Brain microvascular endothelial cell (primary cell): ENCODE measurements at regions not wholly inside any gene's neighbourhood (a gene's known extent, or its start where the extent isn't known, plus 50 kb on each side); places are given as distances from the start of the nearest gene placed in this dataset.

Experiments
- DNase-seq: peaks from one replicate; pipeline ENCODE4 v3.0.0-alpha.2; 2020
- H3K27ac ChIP-seq: fragments of 250-450 bp; sonication (Bioruptor Pico); 2 replicates; pipeline ENCODE4 v1.5.1; 2020; ENCODE audit warnings: mild to moderate bottlenecking, moderate library complexity
- H3K27me3 ChIP-seq: fragments of 250-450 bp; sonication (Bioruptor Pico); replicated peaks from 2 replicates; pipeline ENCODE4 v1.5.1; 2020; ENCODE audit warnings: mild to moderate bottlenecking
- H3K36me3 ChIP-seq: fragments of 250-450 bp; sonication (Bioruptor Pico); replicated peaks from 2 replicates; pipeline ENCODE4 v1.5.1; 2020; ENCODE audit warnings: mild to moderate bottlenecking
- H3K4me3 ChIP-seq: 2 replicates; pipeline ENCODE4 v1.5.1; 2011; ENCODE audit warnings: low read depth, mild to moderate bottlenecking, control low read depth, low read length, moderate library complexity
- in situ Hi-C: cut with HindIII; loops from 2 replicates; pipeline ENCODE4 v1.10.0; 2017; ENCODE audit warnings: low sequenced_read_pairs, low pct_ligation_motif_present
- TF ChIP-seq, protein P1 (sequence below): IDR thresholded peaks from 2 replicates; pipeline ENCODE4 v1.5.1; 2011; ENCODE audit warnings: low read depth, mild to moderate bottlenecking, moderate library complexity, low read length, control low read depth, inconsistent platforms; ENCODE audit errors: missing control alignments

DNA sequence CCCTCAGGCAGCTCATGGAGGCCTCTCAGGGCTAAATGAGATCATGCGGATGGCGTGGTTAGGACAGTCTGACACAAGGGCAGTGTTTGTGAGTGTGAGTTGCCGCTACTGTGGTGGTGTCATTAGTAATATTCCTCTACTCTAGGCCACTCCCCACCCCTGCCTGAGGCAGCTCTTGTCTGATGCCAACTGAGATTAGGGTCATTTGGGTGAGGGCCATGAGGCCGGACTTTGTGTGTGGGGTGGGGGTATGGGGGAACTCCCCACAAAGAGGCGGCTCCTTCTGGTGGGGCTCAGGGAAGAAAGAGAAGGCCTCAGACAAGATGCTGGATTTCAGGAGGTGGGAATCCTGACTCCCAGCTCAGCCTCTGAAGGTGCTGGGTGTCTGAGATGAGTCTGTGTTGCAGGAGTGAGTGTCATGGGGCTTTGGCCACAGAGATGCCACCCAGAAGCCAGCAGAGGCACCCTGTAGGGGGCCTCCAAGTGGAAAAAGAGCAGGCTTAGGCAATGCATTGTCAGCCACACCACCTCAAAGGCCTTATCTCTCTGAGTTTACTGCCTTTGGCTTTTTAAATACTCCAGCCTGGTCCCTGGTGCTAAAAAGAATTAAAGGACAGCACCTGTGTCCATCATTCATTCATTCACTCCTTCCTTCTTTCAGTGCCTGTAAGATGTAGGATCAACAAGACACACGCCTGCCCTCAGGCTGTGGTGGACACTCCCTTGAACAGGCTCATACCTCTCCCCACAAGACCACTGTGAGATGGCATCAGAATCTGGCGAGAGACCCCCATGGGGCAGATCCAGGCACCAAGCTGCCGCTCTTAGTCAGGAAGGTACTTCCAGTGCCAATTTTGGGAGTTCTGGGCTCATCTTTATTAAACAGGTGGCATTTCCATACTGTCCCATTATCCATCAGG lies 175.2 kb downstream of the MRPL14 start:
- in situ Hi-C loops: no loop called here
- DNase-seq: no peak
- Histone ChIP-seq H3K4me3 (no peak overlapping the region), H3K36me3 (no peaks in the 10 kb centered on the region), H3K27ac (no peak overlapping the region), H3K27me3 (no peaks in the 10 kb centered on the region)
- TF ChIP-seq, protein P1, sequence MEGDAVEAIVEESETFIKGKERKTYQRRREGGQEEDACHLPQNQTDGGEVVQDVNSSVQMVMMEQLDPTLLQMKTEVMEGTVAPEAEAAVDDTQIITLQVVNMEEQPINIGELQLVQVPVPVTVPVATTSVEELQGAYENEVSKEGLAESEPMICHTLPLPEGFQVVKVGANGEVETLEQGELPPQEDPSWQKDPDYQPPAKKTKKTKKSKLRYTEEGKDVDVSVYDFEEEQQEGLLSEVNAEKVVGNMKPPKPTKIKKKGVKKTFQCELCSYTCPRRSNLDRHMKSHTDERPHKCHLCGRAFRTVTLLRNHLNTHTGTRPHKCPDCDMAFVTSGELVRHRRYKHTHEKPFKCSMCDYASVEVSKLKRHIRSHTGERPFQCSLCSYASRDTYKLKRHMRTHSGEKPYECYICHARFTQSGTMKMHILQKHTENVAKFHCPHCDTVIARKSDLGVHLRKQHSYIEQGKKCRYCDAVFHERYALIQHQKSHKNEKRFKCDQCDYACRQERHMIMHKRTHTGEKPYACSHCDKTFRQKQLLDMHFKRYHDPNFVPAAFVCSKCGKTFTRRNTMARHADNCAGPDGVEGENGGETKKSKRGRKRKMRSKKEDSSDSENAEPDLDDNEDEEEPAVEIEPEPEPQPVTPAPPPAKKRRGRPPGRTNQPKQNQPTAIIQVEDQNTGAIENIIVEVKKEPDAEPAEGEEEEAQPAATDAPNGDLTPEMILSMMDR: no peak

DNA sequence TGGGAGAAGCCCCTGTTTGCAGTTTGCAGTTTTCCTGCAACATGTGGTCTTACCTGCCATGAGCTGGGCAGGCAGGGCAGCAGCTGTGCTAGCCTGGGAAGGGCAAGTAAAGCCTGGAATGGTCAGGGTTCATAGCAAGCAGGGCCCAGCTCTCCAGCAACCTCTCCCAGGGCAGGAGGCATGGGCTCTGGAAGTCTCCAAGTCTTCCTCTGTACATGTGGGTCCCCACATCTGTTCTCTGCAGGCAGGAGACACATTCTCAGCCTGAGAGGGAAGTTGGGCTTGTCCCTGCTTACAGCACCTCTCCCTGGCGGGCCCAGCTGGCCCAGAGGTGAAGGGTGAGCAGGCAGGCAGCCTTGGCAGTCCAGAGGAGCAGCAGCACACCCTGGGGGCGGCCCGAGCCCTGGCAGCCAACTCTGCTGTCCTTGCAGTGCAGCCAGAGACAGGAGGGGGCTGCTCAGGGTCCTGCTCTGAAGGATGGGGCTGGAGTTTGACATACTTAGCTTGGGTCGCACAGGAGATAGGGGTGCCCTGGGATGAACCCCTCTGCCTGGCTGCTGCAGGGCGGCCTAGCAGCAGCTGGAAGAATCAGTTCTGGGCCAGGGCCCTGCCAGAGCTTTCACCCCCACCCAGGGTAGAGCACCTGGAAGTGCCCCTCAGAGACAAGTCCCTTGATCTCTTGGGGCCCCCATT lies 176.0 kb downstream of the MRPL14 start:
- in situ Hi-C loops: no loop called here
- Histone ChIP-seq H3K27me3 (no peaks in the 10 kb centered on the region), H3K4me3 (no peak overlapping the region), H3K27ac (no peak overlapping the region), H3K36me3 (no peaks in the 10 kb centered on the region)
- TF ChIP-seq, protein P1: peak; percentile 61
- DNase-seq: no peak

DNA sequence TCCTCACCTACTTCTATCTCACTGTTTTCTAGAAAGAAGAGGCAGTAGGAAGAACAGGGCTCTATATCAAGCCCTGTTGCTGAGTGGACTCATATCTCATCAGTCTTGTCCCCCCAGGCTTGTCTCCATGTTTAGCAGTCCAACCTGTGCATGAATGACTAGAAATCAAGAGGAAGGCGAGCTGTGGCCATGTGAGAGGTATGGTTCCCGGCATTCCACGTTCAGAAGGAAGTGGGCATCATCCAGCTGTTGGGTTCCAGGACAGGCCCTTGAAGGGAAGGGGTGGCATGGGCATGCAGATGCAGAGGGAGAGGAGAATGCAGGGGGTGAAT lies 176.6 kb downstream of the MRPL14 start:
- no peaks in the 10 kb centered on the region for H3K36me3 ChIP-seq
- no peaks in the 10 kb centered on the region for H3K27me3 ChIP-seq
- DNase-seq: no peak
- in situ Hi-C loops: no loop called here
- H3K27ac ChIP-seq: no peak overlapping the region
- H3K4me3 ChIP-seq: no peak overlapping the region
- TF ChIP-seq, protein P1: no peak

DNA sequence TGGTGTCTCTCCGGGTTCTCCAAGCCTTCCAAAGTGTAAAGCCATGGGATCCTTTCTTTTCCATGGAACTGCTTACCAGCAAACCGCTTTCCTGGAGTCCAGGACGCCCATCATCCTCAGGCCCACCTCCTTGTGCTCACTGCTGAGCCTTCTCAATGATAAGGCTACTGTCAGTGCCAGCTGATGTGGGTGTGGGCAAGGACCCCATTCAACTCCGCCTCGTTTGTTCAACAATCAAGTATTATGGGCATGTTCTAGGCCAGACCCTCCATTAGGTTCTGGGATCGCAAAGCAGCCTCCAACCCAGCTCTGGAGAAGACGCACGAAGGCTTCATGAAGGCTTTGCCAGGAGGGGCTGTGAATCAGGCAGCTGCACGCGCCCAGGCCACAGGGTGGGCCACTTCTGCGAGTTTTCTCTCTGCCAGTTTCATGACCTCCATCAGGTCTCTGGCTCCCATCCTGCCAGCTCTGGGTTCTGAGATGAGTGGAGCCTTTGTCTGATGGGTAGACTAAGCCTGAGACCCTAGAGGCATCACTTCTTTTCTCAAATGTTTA lies 177.1 kb downstream of the MRPL14 start:
- Histone ChIP-seq H3K36me3 (no peaks in the 10 kb centered on the region), H3K4me3 (no peak overlapping the region), H3K27me3 (no peaks in the 10 kb centered on the region), H3K27ac (no peak overlapping the region)
- no peak for DNase-seq
- in situ Hi-C loops: no loop called here
- TF ChIP-seq, protein P1: no peak

DNA sequence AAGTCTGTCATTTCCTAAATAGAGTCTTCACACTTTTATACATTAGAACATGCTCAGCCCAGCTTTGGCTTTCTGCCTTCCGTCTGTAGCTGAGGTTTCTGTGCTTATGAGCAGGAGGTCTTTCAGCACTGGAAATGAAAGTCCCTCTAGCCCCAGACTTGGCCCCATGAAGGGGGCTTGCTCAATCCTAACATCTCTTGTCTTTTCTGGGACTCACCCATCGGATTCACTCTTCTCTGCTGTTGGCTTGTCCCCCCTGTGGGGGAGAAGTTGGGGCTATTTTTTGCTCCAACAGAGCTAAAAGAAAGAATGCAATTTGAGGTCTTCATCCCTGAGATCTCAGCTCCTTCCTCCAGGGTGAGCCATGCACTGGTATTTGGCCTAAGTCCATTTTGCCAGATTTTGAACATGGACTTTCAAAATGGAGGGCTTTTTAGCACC lies 177.7 kb downstream of the MRPL14 start:
- Histone ChIP-seq H3K4me3 (no peak overlapping the region), H3K27me3 (no peaks in the 10 kb centered on the region), H3K36me3 (no peaks in the 10 kb centered on the region), H3K27ac (no peak overlapping the region)
- DNase-seq: no peak
- TF ChIP-seq, protein P1: no peak
- in situ Hi-C loops: no loop called here
